A549 (cell line): ENCODE measurements at regions not wholly inside any gene's neighbourhood (a gene's known extent, or its start where the extent isn't known, plus 50 kb on each side); places are given as distances from the start of the nearest gene placed in this dataset.

Source experiments
- CEBPB ChIP-seq, 2 experiments: fragments of >200 bp in 1 of 2; sonication (Bioruptor Twin) in 1 of 2; formaldehyde crosslinking in 1 of 2; IDR thresholded peaks; 2 replicates each; pipeline ENCODE4 v1.6.1; 2012 to 2016
- CTCF ChIP-seq: fragments of >200 bp; sonication (Bioruptor Twin); formaldehyde crosslinking; IDR thresholded peaks from 3 replicates; pipeline ENCODE4 v1.5.1; 2016
- JUN ChIP-seq, 2 experiments: fragments of >200 bp; sonication (Bioruptor Twin); formaldehyde crosslinking; IDR thresholded peaks; 2 replicates in 1 of 2; 3 replicates in 1 of 2; pipeline ENCODE4 v1.6.1; 2016 to 2017
- MAX ChIP-seq: IDR thresholded peaks from 2 replicates; pipeline ENCODE4 v1.6.1; 2012
- MYC ChIP-seq: IDR thresholded peaks from 2 replicates; pipeline ENCODE4 v1.6.1; 2012; ENCODE audit warnings: mild to moderate bottlenecking, inconsistent platforms, low read length, improper control_type of control experiment, borderline replicate concordance
- RARB ChIP-seq: fragments of 250-450 bp; sonication (Bioruptor Pico); IDR thresholded peaks from 2 replicates; pipeline ENCODE4 v1.8.0; 2021; ENCODE audit warnings: mild to moderate bottlenecking, moderate library complexity
- RCOR1 ChIP-seq: fragments of 150-350 bp; IDR thresholded peaks from 2 replicates; pipeline ENCODE4 v1.6.1; 2014; ENCODE audit warnings: antibody characterized with exemption, low read length, low read depth
- TF ChIP-seq, protein P1 (sequence below): IDR thresholded peaks from 2 replicates; pipeline ENCODE4 v1.6.1; 2012

DNA sequence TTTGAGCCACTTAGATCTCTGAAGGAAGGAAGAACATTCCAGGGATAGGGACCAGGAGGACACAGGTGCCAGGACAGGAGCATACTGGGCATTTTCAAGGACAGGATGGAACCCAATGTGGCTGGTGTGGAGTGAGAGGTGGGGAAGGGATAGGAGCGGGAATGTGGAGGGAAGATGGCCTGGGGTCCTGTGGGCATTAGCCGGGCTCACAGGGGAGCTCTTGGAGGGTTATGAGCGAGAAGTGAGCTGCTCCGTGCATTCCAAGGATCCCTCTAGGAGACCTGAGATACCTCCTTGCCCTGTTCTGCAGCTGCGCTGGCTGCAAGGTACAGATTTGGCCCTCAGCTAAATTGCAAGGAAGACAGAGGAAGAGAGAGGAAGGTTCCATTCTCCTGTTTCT lies 87.5 kb downstream of the IER5 start:
- TF ChIP-seq MYC (no peak), RCOR1 (no peak), JUN (IDR thresholded peaks at IDR 0.05) (no peak), MAX (no peak), CEBPB (IDR thresholded peaks at IDR 0.05) (no peak), CTCF (no peak), RARB (CRISPR knock-in tag) (no peak)
- TF ChIP-seq, protein P1, sequence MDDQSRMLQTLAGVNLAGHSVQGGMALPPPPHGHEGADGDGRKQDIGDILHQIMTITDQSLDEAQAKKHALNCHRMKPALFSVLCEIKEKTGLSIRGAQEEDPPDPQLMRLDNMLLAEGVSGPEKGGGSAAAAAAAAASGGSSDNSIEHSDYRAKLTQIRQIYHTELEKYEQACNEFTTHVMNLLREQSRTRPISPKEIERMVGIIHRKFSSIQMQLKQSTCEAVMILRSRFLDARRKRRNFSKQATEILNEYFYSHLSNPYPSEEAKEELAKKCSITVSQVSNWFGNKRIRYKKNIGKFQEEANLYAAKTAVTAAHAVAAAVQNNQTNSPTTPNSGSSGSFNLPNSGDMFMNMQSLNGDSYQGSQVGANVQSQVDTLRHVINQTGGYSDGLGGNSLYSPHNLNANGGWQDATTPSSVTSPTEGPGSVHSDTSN = no peak
